Activated CD4-positive, alpha-beta memory T cell treated with anti-CD3 and anti-CD28 coated beads for 36 hours (primary cell): ENCODE measurements at regions not wholly inside any gene's neighbourhood (a gene's known extent, or its start where the extent isn't known, plus 50 kb on each side); places are given as distances from the start of the nearest gene placed in this dataset.
"Not testable (repeated sequence)": the region's sequence is repeated elsewhere in the genome, so short reads cannot be mapped to it uniquely, and the experiment has no call there.

Source experiments
- CTCF ChIA-PET: fragments of 350-600 bp; sonication (Branson Sonifier 250); formaldehyde crosslinking; loops from one replicate; lab custom pipeline; 2021; ENCODE audit warnings: antibody characterized with exemption, inconsistent platforms; lab: Charles Lee
- POLR2A ChIA-PET: fragments of 350-600 bp; sonication (Branson Sonifier 250); formaldehyde crosslinking; loops from one replicate; lab custom pipeline; 2021; ENCODE audit warnings: antibody characterized with exemption; lab: Charles Lee
- DNase-seq: peaks from one replicate; pipeline ENCODE4 v3.0.0-alpha.2; 2020
- H3K27ac Mint-ChIP-seq: one replicate; pipeline ENCODE4 v1.8.0; 2021; ENCODE audit warnings: mixed read lengths
- H3K27me3 Mint-ChIP-seq: one replicate; pipeline ENCODE4 v1.8.0; 2021; ENCODE audit warnings: mixed read lengths
- H3K36me3 Mint-ChIP-seq: one replicate; pipeline ENCODE4 v1.8.0; 2021; ENCODE audit warnings: mixed read lengths
- H3K4me1 Mint-ChIP-seq: one replicate; pipeline ENCODE4 v1.8.0; 2021; ENCODE audit warnings: low read depth, mixed read lengths
- H3K4me3 Mint-ChIP-seq: one replicate; pipeline ENCODE4 v1.8.0; 2021; ENCODE audit warnings: mild to moderate bottlenecking, mixed read lengths
- H3K9me3 Mint-ChIP-seq: one replicate; pipeline ENCODE4 v1.8.0; 2021; ENCODE audit warnings: mixed read lengths
- intact Hi-C: fragments of 100-400 bp; cut with micrococcal nuclease; formaldehyde crosslinking; loops from one replicate; pipeline ENCODE4 v1.15.1; 2023

DNA sequence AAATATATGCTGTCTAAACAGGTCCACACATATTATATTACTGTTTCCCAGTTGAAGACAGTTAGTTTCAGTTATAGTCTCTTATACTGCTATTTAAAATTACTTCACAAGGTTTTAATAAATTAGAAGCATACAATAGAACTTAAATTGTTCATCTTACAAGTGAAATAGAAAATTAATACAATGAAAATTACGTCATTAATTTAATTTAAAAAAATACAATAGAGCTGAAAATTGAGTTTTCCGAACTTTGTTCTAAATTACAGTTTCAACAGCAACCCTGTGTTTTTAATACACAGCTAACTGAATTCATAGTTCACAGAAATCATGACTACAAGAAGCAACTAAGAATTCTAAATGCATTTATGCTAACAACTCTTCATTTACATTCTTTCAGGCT is 525.7 kb upstream of the FOXG1 start:
- no peak for DNase-seq
- Mint-ChIP-seq H3K4me3 (no peak overlapping the region), H3K4me1 (no peaks in the 10 kb centered on the region), H3K27me3 (no peaks in the 10 kb centered on the region), H3K36me3 (no peaks in the 10 kb centered on the region), H3K9me3 (peaks cover 32% of the 10 kb centered on the region), H3K27ac (no peak overlapping the region)
- intact Hi-C loops, result no loop called here
- POLR2A ChIA-PET, result no interaction called here
- CTCF ChIA-PET, result no interaction called here

DNA sequence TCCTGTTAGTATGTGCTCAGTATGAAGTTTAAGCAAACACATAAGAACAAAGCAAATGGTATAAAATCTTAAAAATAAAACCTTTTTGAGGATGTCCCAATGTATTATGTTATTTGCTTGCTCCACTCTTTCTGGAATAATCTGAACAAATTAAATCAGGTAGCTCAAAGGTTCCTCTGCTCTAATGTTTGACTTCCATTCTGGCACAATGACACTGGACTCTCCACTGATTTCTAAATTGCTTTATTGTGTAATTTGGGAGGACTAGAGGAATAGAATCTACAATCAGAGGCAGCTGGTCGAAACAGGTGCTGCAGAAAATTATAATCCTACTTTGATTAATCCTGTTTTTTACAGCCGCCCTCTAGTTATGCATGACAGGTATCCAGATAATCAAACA is 523.7 kb upstream of the FOXG1 start:
- no peak overlapping the region for H3K27ac Mint-ChIP-seq
- ChIA-PET POLR2A (no interaction called here), CTCF (no interaction called here)
- no peak overlapping the region for H3K4me3 Mint-ChIP-seq
- H3K36me3 Mint-ChIP-seq, result no peaks in the 10 kb centered on the region
- DNase-seq, result no peak
- H3K9me3 Mint-ChIP-seq, result peaks cover 19% of the 10 kb centered on the region
- intact Hi-C loops, result no loop called here
- no peaks in the 10 kb centered on the region for H3K27me3 Mint-ChIP-seq
- no peaks in the 10 kb centered on the region for H3K4me1 Mint-ChIP-seq

DNA sequence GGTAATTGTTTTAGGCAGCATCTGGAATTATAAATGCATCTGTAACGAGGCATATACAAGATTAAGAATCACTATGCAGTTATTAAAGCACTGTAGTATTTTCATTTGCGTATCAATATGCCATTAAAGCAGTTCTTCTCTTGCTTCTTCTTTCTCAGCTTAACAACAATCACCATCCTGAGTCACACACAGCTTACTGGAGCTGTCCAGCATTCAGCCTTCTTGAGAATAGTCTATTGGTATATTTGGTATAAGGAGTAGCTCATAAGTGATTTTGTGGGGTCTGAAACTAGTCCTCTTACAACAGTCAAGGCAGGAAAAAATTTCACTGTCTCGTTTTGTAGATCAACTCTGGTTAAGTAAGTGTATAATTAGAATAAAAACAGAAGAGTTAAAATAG is 523.0 kb upstream of the FOXG1 start:
- intact Hi-C loops, result no loop called here
- no peaks in the 10 kb centered on the region for H3K4me1 Mint-ChIP-seq
- DNase-seq, result no peak
- no peak overlapping the region for H3K27ac Mint-ChIP-seq
- ChIA-PET POLR2A (no interaction called here), CTCF (no interaction called here)
- peaks cover 13% of the 10 kb centered on the region for H3K9me3 Mint-ChIP-seq
- H3K27me3 Mint-ChIP-seq, result no peaks in the 10 kb centered on the region
- H3K36me3 Mint-ChIP-seq, result no peaks in the 10 kb centered on the region
- H3K4me3 Mint-ChIP-seq, result no peak overlapping the region

DNA sequence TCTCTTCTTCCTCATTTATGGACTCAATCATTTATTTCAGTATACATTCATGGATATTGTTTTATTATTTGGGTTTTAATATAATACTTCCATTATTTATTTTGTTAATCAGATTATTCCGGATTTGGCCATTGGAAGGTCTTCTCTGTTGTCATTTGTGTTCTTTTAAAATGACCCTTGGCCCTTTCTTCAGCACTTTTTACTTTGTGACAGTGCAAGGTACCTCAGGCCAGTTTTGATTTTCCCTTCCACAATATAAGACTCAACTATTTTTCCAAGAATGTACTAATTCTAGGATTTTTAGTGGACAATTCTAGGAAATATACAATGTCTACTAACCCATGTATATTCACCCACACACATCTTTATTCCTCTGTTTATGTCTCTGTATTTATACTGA is 521.4 kb upstream of the FOXG1 start:
- ChIA-PET POLR2A (no interaction called here), CTCF (no interaction called here)
- no peak for DNase-seq
- H3K27ac Mint-ChIP-seq, result no peak overlapping the region
- no peaks in the 10 kb centered on the region for H3K4me1 Mint-ChIP-seq
- H3K9me3 Mint-ChIP-seq, result peaks cover 15% of the 10 kb centered on the region
- intact Hi-C loops, result no loop called here
- H3K36me3 Mint-ChIP-seq, result no peaks in the 10 kb centered on the region
- no peak overlapping the region for H3K4me3 Mint-ChIP-seq
- no peaks in the 10 kb centered on the region for H3K27me3 Mint-ChIP-seq

DNA sequence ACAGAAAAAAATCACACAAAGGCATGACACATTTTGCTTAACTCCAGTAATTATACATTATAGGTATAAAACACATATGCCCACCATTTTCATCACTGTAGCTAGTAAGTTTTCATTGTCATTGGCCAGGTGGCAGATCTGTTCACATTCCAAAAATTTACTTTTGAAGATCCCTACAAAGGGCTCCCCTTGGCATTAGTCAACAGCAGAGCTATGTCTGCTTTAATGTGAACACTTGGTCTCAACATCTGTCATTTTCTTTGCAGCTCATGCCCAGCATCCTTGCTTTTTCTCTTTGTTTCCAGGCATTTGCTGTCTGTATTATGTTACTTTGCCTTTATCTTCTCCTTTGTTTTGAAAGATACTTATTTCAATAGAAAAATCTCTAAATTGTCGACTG is 519.1 kb upstream of the FOXG1 start:
- no peak for DNase-seq
- intact Hi-C loops, result no loop called here
- peaks cover 21% of the 10 kb centered on the region for H3K9me3 Mint-ChIP-seq
- ChIA-PET POLR2A (no interaction called here), CTCF (no interaction called here)
- H3K4me1 Mint-ChIP-seq, result no peaks in the 10 kb centered on the region
- H3K36me3 Mint-ChIP-seq, result no peaks in the 10 kb centered on the region
- H3K27me3 Mint-ChIP-seq, result no peaks in the 10 kb centered on the region
- no peak overlapping the region for H3K4me3 Mint-ChIP-seq
- no peak overlapping the region for H3K27ac Mint-ChIP-seq

DNA sequence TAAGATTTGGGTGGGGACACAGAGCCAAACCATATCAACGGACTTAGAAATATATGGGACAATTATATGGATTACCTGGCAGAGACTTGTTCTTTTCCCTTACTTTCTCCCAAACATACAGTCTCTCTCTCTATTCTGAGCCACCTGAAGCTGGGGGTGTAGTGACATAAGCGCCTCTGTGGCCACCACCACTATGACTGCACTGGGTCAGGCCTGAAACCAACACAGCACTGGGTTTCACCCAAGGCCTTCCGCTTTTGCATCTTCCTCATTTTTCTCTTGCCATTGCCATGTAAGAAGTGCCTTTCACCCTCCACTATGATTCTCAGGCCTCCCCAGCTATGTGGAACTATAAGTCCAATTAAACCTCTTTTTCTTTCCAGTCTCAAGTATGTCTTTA is 514.5 kb upstream of the FOXG1 start:
- DNase-seq, intact Hi-C loops, H3K27ac Mint-ChIP-seq, H3K4me1 Mint-ChIP-seq, H3K4me3 Mint-ChIP-seq, H3K36me3 Mint-ChIP-seq, POLR2A ChIA-PET, CTCF ChIA-PET, H3K27me3 Mint-ChIP-seq: not testable (repeated sequence)
- H3K9me3 Mint-ChIP-seq, result peaks cover 26% of the 10 kb centered on the region

DNA sequence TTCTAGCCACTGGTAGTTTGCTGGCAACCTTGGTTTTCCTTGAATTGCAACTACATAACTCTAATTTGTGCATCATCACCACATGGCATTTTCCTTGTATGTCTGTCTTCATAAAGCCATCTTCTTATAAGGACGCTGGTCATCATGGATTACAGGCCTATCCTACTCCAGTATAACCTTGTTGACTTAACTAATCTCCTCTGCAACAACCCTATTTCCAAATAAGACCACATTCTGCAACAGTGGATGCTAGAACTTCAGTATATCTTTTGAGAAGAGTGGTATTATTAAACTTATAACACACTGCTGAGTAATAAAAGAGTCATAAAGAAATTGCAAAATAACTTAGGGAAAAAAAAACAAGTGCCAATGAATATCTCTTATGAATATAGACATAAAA is 511.8 kb upstream of the FOXG1 start:
- intact Hi-C loops, result no loop called here
- Mint-ChIP-seq H3K27ac (no peak overlapping the region), H3K27me3 (no peaks in the 10 kb centered on the region), H3K9me3 (peaks cover 21% of the 10 kb centered on the region), H3K36me3 (no peaks in the 10 kb centered on the region), H3K4me1 (no peaks in the 10 kb centered on the region), H3K4me3 (no peak overlapping the region)
- POLR2A ChIA-PET, result no interaction called here
- CTCF ChIA-PET, result no interaction called here
- DNase-seq, result no peak

DNA sequence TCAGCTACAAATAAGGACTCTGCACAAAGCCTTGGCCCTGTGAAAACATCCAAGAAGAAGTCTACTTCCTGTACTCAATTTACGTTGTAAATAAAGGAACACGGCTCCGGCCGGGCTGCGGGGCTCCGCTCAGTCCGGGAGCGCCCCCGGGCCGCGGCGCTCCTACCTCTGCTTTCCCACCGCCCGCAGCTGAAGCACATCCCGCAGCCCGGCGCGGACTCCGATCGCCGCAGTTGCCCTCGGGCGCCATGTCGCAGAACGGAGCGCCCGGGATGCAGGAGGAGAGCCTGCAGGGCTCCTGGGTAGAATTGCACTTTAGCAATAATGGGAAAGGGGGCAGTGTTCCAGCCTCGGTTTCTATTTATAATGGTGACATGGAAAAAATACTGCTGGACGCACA is 502.3 kb upstream of the FOXG1 start:
- no peaks in the 10 kb centered on the region for H3K4me1 Mint-ChIP-seq
- CTCF ChIA-PET, result no interaction called here

DNA sequence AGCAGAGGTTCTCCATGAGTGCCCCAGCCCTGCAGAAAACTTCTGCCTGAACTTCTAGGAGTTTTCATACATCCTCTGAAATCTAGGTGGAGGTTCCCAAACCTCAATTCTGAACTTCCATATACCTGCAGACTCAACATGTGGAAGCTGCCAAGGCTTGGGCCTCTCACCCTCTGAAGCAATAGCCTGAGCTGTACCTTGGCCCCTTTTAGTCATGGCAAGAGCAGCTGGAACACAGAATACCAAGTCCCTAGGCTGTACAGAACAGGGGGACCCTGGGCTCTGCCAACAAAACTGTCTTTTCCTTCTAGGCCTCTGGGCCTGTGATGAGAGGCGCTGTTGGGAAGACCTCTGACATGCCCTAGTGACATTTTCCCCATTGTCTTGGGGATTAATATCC is 494.3 kb upstream of the FOXG1 start:
- intact Hi-C loops, result no loop called here
- no peak overlapping the region for H3K4me3 Mint-ChIP-seq
- H3K4me1 Mint-ChIP-seq, result no peaks in the 10 kb centered on the region
- H3K36me3 Mint-ChIP-seq, result no peaks in the 10 kb centered on the region
- no peak overlapping the region for H3K27ac Mint-ChIP-seq
- no peaks in the 10 kb centered on the region for H3K27me3 Mint-ChIP-seq
- no peak for DNase-seq
- ChIA-PET POLR2A (no interaction called here), CTCF (no interaction called here)
- H3K9me3 Mint-ChIP-seq, result peaks cover 35% of the 10 kb centered on the region

More for the DNA sequence above, 502.3 kb upstream of the FOXG1 start:
- H3K27ac Mint-ChIP-seq, result no peak overlapping the region
- intact Hi-C loops, result no loop called here
- no peak for DNase-seq
- H3K4me3 Mint-ChIP-seq, result no peak overlapping the region
- H3K36me3 Mint-ChIP-seq, result no peaks in the 10 kb centered on the region
- H3K27me3 Mint-ChIP-seq, result no peaks in the 10 kb centered on the region
- POLR2A ChIA-PET, result no interaction called here
- H3K9me3 Mint-ChIP-seq, result peaks cover 47% of the 10 kb centered on the region

DNA sequence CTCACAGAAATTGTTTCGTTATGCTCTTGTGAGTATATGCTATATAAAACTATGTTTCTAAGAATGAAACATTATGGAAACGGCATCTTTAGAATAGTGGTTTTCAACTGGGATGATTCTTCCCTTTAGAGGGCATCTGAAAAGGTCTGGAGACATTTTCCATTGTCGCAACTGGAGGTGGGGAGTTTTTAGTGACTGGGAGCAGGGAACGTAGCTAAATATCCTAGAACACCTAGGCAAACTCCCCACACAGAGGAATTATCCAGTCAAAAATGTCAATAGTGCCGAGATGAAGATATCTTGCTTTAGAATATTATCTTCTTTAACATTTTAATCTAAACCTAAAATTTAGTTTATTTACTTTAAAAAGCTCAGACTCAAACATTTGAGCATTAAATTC is 486.1 kb upstream of the FOXG1 start:
- Mint-ChIP-seq H3K9me3 (peaks cover 6% of the 10 kb centered on the region), H3K36me3 (no peaks in the 10 kb centered on the region)
- POLR2A ChIA-PET, result no interaction called here

DNA sequence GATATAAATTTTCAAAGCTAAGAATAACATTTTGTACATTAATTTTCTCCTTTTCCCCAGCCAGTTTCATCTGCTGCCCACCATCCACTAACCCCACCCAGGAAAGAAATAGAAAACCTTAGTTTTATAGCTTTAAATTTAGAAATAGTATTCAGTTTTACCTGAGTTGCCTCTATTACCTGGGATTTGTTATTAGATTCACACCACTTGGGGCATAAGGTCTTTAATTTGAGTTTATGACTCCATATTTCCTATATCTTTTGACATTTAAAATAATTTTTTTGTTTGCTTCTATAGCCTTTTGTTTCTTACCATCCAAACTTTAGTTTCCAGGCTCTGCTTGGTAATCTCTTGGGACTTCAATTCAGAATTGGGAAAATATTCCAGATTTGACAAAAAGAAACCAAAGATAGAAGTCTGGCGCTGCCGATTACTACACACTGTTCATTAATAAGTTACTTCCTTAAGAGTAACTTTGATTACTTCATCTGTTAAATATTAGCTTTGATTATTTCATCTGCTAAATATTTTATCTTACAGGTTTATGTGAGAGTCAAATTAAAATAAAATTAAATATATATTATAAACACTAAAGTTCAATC is 485.5 kb upstream of the FOXG1 start:
- Mint-ChIP-seq H3K36me3 (no peaks in the 10 kb centered on the region), H3K4me1 (no peaks in the 10 kb centered on the region), H3K27me3 (no peaks in the 10 kb centered on the region), H3K9me3 (peaks cover 6% of the 10 kb centered on the region), H3K4me3 (no peak overlapping the region), H3K27ac (no peak overlapping the region)
- ChIA-PET POLR2A (no interaction called here), CTCF (no interaction called here)
- DNase-seq, result no peak
- intact Hi-C loops, result no loop called here

More for the DNA sequence above, 486.1 kb upstream of the FOXG1 start:
- no peak overlapping the region for H3K27ac Mint-ChIP-seq
- CTCF ChIA-PET, result no interaction called here
- H3K4me3 Mint-ChIP-seq, result no peak overlapping the region
- DNase-seq, result no peak
- no peaks in the 10 kb centered on the region for H3K27me3 Mint-ChIP-seq
- intact Hi-C loops, result no loop called here
- no peaks in the 10 kb centered on the region for H3K4me1 Mint-ChIP-seq

DNA sequence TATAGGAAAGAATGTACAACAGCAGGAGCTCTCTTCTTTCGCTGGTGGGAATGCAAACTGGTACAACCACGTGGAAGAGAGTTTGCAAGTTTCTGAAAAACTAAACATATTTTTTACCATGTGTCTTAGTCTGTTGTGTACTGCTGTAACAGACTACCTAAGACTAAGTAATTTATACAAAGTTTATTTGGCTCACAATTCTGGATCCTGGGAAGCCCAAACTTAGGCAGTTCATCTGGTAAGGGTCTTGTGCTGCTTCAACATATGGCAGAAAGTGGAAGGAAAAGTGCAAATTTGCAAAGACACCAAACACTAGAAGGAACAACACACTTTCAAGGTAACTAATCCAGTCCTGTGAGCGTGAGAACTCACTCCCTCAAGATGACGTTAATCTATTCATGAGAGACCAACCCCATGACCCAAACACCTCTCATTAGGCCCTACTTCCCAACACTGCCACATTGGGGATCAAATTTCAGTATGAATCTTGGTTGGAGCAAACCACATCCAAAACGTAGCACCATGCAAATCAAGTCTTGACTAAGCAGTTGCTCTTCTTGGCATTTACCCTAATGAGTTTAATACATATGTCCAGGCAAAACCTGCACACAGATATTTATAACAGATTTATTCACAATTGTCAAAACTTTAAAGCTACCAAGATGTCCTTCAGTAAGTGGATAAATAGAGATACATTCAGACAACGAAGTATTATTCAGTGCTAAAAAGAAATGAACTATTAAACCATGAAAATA is 481.9 kb upstream of the FOXG1 start:
- Mint-ChIP-seq H3K27ac (no peak overlapping the region), H3K36me3 (no peaks in the 10 kb centered on the region), H3K4me3 (no peak overlapping the region), H3K27me3 (no peaks in the 10 kb centered on the region), H3K9me3 (peaks cover 17% of the 10 kb centered on the region), H3K4me1 (no peaks in the 10 kb centered on the region)
- ChIA-PET POLR2A (no interaction called here), CTCF (no interaction called here)
- intact Hi-C loops, result no loop called here
- DNase-seq, result no peak

DNA sequence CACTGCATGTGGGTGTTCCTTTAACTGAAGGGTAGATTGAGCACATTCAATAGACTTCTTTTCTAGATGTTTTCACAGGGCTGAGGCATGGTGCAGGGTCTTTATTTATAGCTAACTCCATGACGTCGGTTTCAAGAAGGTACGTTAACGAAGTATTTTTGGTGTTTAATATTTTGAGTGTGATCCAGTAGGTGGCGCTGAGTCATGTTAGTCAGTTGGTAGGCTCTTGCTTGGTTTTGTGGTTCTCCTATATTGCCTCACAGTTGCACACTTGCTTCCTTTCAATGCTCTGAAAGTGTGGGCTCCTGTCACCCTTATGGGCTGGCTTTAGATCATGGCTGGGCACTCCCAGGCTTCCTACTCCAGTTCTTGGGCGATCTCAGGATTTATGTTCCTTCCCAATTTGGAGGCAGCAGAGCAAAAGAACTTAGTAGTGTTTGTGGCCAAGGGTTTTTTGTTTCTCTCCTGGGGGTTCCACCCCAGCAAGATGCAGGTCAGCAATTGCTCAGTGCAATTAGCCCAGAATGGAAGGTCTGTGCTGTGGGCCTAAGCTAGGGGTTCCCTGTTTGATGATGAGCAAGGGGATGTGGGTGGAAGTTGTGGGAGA is 471.6 kb upstream of the FOXG1 start:
- intact Hi-C loops, result no loop called here
- Mint-ChIP-seq H3K27ac (no peak overlapping the region), H3K4me1 (no peaks in the 10 kb centered on the region), H3K4me3 (no peak overlapping the region), H3K27me3 (no peaks in the 10 kb centered on the region), H3K9me3 (peaks cover 50% of the 10 kb centered on the region), H3K36me3 (no peaks in the 10 kb centered on the region)
- CTCF ChIA-PET, result no interaction called here
- POLR2A ChIA-PET, result no interaction called here
- DNase-seq, result no peak
